ENCODE measurements at regions not wholly inside any gene's neighbourhood (a gene's known extent, or its start where the extent isn't known, plus 50 kb on each side); places are given as distances from the start of the nearest gene placed in this dataset.

DNA sequence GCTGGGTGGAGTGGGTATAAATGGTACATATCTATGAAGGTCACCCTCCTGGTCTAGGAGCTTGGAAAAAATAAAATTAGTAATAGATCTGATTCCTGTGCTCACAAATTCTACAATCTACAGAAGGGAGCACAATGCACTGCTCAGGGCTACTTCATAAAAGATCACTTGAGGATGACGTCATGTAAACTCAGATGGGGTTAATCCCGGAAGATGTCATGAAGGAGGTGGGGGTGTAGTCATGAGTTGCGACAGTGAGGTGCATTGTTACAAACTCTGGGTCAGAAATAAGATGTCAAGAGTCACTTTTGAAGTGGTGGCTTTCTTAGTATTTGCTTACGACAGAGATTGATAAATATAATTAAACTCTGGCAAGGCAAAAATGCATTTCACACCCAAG lies 68.2 kb downstream of the LHX9 start (continued):
- TF ChIP-seq FOXJ2 (tag; IDR thresholded peaks at IDR 0.05) (no peak), HNRNPL (IDR thresholded peaks at IDR 0.05; ENCODE audit: low read depth, low read length) (no peak), ATF7 (IDR thresholded peaks at IDR 0.05) (peak; percentile 94), KLF16 (IDR thresholded peaks at IDR 0.05) (no peak), RHOXF2B (CRISPR knock-in tag; conservative IDR thresholded peaks at IDR 0.05) (no peak), NFRKB (IDR thresholded peaks at IDR 0.05; ENCODE audit: low read depth) (no peak), CXXC5 (CRISPR knock-in tag; IDR thresholded peaks at IDR 0.05) (no peak)
- TF ChIP-seq, protein P1, sequence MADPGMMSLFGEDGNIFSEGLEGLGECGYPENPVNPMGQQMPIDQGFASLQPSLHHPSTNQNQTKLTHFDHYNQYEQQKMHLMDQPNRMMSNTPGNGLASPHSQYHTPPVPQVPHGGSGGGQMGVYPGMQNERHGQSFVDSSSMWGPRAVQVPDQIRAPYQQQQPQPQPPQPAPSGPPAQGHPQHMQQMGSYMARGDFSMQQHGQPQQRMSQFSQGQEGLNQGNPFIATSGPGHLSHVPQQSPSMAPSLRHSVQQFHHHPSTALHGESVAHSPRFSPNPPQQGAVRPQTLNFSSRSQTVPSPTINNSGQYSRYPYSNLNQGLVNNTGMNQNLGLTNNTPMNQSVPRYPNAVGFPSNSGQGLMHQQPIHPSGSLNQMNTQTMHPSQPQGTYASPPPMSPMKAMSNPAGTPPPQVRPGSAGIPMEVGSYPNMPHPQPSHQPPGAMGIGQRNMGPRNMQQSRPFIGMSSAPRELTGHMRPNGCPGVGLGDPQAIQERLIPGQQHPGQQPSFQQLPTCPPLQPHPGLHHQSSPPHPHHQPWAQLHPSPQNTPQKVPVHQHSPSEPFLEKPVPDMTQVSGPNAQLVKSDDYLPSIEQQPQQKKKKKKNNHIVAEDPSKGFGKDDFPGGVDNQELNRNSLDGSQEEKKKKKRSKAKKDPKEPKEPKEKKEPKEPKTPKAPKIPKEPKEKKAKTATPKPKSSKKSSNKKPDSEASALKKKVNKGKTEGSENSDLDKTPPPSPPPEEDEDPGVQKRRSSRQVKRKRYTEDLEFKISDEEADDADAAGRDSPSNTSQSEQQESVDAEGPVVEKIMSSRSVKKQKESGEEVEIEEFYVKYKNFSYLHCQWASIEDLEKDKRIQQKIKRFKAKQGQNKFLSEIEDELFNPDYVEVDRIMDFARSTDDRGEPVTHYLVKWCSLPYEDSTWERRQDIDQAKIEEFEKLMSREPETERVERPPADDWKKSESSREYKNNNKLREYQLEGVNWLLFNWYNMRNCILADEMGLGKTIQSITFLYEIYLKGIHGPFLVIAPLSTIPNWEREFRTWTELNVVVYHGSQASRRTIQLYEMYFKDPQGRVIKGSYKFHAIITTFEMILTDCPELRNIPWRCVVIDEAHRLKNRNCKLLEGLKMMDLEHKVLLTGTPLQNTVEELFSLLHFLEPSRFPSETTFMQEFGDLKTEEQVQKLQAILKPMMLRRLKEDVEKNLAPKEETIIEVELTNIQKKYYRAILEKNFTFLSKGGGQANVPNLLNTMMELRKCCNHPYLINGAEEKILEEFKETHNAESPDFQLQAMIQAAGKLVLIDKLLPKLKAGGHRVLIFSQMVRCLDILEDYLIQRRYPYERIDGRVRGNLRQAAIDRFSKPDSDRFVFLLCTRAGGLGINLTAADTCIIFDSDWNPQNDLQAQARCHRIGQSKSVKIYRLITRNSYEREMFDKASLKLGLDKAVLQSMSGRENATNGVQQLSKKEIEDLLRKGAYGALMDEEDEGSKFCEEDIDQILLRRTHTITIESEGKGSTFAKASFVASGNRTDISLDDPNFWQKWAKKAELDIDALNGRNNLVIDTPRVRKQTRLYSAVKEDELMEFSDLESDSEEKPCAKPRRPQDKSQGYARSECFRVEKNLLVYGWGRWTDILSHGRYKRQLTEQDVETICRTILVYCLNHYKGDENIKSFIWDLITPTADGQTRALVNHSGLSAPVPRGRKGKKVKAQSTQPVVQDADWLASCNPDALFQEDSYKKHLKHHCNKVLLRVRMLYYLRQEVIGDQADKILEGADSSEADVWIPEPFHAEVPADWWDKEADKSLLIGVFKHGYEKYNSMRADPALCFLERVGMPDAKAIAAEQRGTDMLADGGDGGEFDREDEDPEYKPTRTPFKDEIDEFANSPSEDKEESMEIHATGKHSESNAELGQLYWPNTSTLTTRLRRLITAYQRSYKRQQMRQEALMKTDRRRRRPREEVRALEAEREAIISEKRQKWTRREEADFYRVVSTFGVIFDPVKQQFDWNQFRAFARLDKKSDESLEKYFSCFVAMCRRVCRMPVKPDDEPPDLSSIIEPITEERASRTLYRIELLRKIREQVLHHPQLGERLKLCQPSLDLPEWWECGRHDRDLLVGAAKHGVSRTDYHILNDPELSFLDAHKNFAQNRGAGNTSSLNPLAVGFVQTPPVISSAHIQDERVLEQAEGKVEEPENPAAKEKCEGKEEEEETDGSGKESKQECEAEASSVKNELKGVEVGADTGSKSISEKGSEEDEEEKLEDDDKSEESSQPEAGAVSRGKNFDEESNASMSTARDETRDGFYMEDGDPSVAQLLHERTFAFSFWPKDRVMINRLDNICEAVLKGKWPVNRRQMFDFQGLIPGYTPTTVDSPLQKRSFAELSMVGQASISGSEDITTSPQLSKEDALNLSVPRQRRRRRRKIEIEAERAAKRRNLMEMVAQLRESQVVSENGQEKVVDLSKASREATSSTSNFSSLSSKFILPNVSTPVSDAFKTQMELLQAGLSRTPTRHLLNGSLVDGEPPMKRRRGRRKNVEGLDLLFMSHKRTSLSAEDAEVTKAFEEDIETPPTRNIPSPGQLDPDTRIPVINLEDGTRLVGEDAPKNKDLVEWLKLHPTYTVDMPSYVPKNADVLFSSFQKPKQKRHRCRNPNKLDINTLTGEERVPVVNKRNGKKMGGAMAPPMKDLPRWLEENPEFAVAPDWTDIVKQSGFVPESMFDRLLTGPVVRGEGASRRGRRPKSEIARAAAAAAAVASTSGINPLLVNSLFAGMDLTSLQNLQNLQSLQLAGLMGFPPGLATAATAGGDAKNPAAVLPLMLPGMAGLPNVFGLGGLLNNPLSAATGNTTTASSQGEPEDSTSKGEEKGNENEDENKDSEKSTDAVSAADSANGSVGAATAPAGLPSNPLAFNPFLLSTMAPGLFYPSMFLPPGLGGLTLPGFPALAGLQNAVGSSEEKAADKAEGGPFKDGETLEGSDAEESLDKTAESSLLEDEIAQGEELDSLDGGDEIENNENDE (IDR thresholded peaks at IDR 0.05; ENCODE audit: low read depth, low read length), result no peak
- TF ChIP-seq, protein P2, sequence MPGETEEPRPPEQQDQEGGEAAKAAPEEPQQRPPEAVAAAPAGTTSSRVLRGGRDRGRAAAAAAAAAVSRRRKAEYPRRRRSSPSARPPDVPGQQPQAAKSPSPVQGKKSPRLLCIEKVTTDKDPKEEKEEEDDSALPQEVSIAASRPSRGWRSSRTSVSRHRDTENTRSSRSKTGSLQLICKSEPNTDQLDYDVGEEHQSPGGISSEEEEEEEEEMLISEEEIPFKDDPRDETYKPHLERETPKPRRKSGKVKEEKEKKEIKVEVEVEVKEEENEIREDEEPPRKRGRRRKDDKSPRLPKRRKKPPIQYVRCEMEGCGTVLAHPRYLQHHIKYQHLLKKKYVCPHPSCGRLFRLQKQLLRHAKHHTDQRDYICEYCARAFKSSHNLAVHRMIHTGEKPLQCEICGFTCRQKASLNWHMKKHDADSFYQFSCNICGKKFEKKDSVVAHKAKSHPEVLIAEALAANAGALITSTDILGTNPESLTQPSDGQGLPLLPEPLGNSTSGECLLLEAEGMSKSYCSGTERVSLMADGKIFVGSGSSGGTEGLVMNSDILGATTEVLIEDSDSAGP (CRISPR knock-in tag; IDR thresholded peaks at IDR 0.05), result no peak
- TF ChIP-seq, protein P3, sequence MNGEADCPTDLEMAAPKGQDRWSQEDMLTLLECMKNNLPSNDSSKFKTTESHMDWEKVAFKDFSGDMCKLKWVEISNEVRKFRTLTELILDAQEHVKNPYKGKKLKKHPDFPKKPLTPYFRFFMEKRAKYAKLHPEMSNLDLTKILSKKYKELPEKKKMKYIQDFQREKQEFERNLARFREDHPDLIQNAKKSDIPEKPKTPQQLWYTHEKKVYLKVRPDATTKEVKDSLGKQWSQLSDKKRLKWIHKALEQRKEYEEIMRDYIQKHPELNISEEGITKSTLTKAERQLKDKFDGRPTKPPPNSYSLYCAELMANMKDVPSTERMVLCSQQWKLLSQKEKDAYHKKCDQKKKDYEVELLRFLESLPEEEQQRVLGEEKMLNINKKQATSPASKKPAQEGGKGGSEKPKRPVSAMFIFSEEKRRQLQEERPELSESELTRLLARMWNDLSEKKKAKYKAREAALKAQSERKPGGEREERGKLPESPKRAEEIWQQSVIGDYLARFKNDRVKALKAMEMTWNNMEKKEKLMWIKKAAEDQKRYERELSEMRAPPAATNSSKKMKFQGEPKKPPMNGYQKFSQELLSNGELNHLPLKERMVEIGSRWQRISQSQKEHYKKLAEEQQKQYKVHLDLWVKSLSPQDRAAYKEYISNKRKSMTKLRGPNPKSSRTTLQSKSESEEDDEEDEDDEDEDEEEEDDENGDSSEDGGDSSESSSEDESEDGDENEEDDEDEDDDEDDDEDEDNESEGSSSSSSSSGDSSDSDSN (IDR thresholded peaks at IDR 0.05; ENCODE audit: borderline replicate concordance in 1 of 2, low read depth in 2 of 2, low read length in 2 of 2), result no peak
- TF ChIP-seq, protein P4, sequence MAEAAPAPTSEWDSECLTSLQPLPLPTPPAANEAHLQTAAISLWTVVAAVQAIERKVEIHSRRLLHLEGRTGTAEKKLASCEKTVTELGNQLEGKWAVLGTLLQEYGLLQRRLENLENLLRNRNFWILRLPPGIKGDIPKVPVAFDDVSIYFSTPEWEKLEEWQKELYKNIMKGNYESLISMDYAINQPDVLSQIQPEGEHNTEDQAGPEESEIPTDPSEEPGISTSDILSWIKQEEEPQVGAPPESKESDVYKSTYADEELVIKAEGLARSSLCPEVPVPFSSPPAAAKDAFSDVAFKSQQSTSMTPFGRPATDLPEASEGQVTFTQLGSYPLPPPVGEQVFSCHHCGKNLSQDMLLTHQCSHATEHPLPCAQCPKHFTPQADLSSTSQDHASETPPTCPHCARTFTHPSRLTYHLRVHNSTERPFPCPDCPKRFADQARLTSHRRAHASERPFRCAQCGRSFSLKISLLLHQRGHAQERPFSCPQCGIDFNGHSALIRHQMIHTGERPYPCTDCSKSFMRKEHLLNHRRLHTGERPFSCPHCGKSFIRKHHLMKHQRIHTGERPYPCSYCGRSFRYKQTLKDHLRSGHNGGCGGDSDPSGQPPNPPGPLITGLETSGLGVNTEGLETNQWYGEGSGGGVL (CRISPR knock-in tag; IDR thresholded peaks at IDR 0.05), result no peak

All from K562 (cell line).